GM12891 (cell line): ENCODE measurements at regions not wholly inside any gene's neighbourhood (a gene's known extent, or its start where the extent isn't known, plus 50 kb on each side); places are given as distances from the start of the nearest gene placed in this dataset.

Source experiments
- POLR2A ChIP-seq: IDR thresholded peaks from 2 replicates; pipeline ENCODE4 v1.6.1; 2011; ENCODE audit warnings: low read depth, low read length, control low read depth
- TAF1 ChIP-seq: IDR thresholded peaks from 2 replicates; pipeline ENCODE4 v1.6.1; 2011; ENCODE audit warnings: low read depth, low read length, control low read depth

DNA sequence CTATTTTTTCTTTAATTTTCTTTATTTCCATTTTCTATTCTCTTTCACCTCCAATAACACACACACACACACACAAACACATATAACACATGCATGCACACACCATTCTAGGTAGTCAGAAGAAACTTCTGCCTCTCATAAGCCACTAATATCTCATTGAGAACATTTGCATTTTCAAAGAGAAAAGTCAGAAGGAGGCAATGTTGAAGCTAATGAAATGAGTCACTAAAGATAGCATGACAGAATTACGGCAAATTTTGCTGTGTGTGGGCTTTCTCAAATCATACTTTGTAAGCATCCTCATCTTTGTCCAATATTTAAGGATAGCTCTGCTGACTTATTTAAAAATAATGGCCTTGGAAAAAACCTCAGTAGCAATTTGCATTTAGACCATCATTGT, 291.3 kb downstream of the GUCY2F start:
- TF ChIP-seq TAF1 (no peak), POLR2A (no peak)
